GM19463 (cell line): ENCODE measurements at regions not wholly inside any gene's neighbourhood (a gene's known extent, or its start where the extent isn't known, plus 50 kb on each side); places are given as distances from the start of the nearest gene placed in this dataset.

Experiments used
- ATAC-seq: cut with Tn5 transposase; IDR thresholded peaks from one replicate; pipeline ENCODE4 v1.9.1; 2021; ENCODE audit warnings: mild to moderate bottlenecking, moderate library complexity; ENCODE audit not compliant: unreplicated experiment

DNA sequence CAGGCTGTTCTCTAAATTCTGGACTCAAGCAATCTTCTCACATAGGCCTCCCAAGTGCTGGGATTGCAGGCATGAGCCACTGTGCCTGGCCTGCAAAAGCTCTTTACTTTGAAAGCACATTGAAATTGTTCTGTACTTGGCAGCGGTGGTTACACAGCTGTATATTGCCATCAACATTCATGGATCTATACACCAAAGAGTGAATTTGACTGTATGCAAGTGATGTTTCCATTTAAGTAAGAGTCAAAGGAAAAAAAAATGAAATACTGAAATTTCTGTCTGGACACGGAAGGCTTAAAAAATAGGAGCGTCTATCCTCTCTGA is 450.6 kb upstream of the PSMD7 start:
- no peak for ATAC-seq

DNA sequence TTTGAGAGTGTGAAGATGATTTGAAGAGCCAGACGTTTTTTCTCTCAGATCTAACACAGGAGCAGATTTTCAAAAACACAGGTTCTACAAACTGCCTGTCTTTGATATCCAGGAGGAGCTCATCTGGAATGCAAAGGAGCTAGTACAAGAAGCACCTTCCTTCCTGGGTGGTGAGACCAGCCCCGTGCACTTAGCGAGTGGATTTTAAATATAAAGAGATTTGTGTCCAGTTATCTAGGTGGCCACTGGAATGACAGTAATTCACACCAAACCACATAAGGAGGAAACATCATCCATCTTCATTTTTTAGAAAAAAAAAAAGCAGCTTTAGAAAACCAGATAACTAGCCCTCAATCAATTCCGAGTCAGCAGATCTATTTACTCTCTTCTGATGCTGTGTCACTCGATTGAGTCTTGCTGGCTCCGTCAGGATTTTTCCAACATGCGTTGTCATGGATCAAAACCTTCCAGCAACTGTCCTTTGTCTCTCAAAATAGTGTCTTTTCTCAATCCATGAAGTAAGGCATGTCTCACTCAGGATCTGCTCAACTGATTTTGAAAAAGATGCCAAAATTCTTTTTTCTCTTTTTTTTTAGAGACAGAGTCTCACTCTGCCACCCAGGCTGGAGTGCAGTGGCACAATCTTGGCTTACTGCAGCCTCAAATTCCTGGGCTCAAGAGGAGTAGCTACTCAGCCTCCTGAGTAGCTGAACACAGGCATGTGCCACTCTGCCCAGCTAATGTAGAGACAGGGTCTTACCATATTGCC is 451.2 kb upstream of the PSMD7 start:
- no peak for ATAC-seq

DNA sequence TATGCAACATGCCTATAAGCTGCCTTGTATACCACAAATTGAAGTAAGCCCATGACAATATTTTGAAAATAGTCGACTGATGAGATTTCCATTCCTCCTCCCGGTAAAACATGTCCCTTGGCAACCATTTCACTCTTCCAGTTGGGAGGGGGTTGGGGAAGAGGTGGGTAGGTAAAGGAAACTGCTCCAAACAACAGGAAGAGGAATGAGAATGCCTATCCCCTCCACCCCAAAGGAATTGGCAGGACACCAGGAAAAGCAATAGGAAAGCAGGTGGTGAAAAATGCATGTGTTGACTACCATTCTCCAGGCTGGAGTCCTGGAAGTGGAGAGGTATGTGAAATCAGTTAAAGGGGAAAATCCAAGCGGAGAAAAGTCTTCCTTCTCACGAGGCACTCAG is 455.9 kb upstream of the PSMD7 start:
- ATAC-seq: no peak

DNA sequence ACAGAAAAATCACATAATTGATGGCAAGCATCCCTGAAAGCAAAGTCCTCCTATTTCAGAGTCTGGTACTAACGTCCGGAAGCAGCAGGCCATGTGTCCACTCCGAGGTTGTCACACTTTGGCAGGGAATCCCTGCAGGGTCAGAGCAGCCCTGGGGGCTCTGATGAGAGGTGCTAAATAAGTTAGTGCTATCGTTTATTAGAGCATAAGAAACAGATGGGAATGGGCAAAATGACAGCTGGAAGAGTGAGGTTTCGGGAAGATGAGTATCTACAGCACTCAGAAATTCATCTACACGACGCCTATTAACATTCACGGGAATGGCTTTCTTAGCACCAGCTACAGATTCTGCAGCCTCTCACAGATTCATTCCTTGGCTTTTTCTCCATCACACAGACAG is 465.4 kb upstream of the PSMD7 start:
- no peak for ATAC-seq

DNA sequence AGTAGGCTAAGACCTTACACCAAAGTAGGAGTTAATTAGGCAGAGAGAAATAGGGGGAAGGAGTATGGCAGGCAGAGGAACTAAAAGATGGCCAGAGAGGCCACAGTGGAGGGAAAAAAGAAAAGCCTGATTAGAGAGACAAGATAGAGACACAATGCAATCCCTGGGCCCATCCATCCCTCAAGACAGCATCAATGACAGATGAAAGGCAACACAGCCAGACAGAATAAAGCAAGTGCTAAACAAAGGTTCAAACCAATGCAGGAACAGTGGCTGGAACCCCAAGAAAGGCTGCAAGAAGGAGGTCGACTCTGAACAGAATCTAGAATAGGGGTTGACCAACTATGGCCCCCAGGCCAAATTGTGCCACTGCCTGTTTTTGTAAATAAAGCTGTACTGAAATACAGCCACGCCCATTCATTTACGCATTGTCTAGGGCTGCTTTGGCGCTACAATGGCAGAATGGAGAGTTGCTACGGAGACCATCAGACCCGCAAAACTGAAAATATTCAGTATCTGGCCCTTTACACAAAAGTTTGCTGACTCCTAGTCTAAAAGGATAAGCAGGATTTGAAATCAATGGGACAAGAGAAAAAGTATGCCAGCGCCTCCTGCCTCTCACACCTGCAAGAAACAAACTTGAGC is 473.3 kb upstream of the PSMD7 start:
- ATAC-seq: no peak

DNA sequence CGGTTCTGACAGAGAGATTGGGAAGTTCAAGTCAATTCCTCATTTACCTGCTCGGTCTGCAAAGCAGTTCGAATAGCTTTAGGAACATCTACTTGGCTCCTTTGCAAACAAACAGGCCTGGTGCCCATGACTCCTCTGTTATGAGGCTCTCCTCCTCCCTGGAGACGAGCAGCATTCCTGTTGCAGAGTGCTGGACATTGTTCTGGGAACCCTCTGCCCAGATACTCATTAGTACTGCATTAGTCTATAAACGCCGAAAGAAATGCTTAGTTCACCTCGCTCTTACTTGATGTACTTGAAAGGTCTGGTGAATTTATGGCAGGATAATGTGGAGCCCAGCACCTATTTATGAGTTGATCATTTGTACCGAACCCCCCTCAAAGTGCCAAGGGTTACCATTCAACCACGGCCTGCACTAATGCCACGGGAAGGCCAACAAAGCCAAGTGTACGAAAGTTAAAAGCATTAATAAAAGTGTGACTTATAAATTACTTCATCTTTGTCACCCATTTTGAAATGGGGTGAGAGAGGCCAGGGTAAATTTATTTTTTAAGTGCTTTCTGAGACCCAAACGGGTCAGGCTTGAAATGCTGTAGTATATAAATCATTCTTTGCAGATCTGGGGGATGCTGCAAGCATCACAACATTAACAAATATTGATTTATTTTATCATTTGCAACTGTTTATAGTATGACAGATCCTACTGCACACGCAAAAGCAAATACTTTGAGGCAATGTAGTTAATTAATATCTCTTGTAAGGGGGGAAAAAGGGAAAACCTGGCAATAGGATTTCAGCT is 478.9 kb upstream of the PSMD7 start:
- ATAC-seq: no peak

DNA sequence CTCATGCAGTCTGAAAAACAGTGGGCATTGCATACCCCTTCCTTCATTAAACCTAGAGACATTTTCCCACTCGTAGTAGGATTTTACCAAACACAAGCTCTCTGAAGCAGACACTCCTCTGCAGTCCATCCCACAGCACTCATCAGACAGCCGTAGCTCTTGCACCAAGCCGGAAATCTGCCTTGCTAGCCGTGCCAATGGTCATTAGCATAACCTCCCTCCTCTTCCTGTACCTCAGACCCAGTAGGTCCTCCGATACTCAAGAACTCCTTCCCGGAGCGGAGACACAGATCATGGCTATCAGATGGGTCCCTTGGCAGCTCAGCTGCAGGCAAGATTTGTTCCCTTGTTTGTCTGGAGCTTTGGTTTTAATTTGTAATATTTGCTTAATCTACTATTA is 483.1 kb upstream of the PSMD7 start:
- ATAC-seq: no peak

DNA sequence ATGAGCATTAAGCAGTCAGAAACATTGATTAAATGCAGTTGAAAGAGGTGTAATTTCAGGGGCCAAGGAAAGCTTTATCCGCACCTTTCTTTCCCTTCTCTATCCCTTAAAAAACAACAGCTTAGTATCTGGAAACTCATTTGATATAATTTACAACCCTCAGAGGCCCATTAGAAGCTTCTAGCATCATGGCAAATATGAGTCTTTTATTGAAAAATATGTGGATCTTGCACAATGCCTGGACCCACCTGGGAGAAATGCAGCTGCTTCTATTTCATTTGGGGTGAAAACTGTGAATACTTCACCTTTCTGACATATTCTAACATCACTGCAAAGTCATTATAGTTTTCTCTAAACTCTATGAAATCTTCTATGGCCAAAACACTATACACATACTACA is 492.2 kb upstream of the PSMD7 start:
- no peak for ATAC-seq

DNA sequence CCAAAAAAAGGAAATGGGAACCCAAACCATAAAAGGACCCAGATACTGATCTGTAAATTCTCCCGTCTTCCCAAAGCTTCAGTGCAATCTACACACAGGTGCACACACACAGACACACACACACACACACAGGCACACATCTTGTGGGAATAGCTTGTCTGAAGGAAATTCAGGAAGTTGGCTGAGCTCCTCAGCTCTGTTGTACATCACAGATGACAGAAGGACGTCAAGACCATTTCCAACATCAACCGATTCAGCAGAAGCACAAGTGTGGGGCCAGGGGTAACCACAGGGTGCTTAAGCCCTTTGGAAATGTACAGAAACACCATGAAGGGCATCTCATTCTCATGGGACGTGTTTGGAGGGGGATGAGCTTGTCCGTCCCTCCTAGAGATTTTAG is 498.1 kb upstream of the PSMD7 start:
- ATAC-seq: no peak

DNA sequence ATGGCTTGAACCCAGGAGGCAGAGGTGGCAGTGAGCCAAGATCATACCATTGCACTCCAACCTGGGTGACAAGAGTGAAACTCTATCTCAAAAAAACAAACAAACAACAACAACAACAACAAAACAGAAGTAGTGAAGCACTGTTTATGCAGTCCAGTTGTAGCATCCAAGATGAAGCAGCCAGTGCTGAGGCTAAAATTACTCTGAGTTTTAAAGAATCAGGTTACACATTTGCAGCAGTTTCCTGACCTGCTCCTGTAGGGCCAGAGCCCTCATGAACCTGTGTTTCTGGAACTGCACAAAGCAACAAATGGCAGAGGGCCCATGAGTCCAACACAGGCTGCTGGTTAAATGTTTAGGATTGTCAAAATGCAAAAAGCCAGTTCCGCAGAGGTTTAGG is 499.5 kb upstream of the PSMD7 start:
- ATAC-seq: no peak

DNA sequence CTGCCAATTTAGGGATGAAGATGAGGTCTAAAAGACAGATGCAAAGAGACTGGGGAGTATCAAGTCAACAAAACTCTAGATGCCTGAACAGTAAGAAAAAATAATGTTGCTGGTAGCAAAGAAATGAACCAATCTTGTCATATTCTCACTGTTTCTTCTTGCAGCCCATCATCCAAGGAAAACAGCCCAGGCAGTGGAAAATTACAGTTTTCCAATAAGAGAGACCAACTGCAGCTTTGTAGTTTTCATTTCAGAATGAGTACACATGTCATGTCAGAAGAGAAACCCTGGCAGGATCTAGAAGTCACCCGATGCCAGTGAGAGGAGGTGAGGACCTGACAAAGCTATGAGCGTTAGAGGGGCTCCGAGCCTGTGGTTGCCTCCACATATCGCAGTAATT is 500.4 kb upstream of the PSMD7 start:
- no peak for ATAC-seq

DNA sequence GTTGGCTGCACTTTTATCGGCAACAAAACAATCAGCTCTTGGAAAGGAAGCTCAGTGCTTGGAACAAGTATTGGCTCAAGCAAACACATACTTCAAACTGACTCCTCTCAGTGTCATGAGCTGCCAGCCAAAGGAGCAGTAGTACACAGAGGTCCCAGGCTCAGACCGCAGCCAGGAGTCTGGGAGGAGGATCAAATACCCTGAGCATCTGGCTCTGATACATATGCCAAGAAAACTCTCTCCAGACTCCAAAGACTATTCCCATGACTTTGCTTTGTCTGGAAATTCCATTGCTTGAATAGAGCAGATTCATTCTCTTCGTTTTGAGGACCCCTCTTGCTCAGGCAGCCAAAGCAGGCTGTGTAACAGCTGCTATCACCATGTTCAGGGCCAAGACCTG is 501.6 kb upstream of the PSMD7 start:
- no peak for ATAC-seq

DNA sequence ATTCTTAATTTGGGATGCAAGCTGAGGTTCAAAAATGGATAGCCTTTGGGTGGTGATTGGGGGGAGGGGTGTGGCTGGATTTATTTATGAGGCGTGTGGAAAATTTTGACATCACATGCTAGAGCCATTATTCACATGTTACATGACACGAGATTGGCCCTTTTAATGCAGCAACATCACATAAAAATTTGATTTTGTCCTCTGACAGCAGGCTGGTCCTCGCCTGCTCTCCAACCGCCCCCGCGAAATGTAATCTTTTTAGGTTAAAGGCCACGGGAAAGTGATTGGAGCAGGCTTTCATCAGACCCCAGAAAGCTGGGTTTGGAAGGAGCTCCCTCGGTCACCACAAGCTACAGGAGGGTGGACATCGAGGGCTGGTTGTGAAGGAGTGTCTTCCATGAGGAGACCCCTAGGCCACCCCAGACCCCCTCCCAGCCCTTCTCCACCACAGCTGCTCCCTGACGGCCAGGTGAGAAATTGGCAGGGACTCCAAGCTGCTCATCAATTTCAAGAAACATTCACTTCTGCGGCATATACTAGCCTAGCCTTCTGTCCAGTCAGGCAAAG is 502.7 kb upstream of the PSMD7 start:
- ATAC-seq: no peak

DNA sequence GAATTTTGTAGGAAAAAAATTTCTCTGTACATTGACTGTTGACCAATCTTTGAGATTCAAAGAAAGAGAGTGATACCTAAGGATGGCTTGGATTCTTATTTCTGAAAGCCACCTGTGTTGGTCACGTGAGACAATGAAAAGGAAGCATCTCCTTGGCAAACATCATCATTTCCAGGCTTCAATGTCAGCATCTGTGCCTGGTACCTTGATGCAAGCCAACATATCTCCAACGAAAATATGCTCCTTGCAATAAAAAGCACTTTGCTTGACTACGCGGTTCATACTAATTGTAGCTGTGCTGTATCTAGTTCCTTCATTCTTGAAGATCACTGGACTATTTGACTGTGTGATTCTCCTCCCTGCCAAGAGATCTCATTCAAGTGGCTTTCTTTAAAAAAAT is 503.4 kb upstream of the PSMD7 start:
- no peak for ATAC-seq

DNA sequence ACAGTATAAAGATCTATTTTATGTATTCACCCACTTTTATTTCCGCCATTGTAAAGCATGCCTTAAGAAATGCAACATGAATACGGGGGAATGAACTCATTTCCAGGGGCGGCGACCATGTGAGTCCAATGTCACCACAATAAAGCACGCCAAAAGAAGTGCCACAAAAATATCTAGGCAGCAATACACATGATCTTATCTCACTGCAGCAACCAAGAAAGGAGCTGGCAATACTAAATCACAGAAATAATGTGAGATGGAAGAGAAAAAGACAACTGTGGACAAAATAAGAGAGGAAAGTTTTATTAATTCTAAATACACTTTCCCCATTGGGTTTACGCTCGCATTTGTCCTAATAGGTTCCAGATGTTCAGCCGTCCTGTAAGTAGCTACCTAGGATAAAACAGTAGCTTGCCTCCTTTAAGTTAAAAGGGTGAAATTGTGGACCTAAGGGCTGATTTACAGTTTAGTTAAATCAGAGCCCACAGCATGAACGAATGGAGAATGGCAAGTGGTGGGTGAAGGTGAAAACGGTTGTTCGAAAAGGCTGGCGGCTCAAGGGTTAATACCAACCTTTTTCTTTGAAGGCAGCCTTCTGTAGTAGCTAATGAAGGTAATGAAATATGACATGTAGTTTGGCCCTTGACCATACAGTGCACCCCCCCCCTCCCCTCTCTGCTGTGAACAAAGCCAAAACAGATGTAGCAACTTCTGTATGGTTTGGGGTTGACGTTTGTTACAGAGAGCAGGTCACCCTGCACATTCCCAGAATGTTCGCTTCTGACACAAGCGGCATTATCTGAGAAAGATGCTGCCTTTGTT is 504.2 kb upstream of the PSMD7 start:
- no peak for ATAC-seq

DNA sequence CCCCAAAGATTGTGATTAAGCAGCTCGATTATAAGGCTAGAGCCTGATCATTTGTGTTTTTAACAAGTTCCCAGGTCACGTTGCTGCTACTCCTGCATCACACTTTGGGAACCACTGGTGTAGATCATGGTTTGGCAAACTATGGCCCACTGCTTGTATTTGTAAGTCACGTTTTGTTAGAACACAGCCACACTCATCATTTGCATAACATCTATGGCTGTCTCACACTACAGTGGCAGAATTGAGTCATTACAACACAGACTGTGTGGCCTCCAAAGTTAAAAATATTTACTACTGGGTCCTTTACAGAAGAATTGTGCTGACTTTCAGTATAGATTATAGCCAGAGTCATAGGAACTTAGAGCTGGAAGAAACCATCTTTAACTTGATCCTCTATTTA is 515.3 kb upstream of the PSMD7 start:
- ATAC-seq: no peak

DNA sequence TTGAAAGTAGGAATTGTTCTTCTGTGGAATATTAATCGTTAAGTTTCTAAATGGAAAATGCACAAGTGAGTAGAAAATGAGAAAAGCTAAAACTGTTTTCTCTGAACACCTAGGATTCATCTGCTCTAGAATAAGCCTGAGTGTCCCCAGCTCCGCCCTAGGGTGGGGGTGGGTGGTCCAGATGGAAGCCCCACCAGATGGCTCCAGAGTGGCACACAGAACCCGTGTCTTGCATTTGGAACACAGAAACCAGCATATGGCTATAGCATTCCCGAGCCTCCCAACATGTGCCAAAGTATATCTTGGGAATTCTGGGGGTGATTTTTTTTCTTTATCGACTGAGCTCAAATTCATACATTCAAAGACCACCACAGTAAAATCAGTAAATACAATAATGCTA is 517.7 kb upstream of the PSMD7 start:
- ATAC-seq: no peak

DNA sequence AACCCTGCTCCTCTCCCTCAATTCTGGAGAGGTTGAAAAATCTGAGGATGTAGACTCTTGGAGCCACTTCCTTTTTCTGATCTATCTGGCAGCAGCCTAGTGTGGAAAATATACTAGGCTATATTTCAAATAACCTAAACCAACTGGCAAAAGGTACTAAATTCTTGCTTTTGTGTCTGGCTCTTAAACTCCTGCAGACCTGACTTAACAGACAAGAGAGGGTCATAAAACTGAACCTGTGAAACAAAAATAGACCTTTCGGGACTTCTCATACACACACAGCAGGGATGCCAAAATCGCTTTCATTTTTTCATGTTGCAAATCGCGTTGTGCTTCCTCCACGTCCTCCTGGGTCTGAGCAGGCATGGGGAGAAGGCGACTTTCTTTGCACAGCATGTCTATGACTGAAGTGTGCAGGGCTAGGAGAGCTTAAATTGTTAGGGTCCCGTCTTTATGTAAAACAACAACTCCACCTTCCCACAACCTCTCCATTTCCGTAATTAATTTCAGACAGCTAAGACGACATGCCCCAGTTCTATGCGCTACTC is 520.7 kb upstream of the PSMD7 start:
- no peak for ATAC-seq

DNA sequence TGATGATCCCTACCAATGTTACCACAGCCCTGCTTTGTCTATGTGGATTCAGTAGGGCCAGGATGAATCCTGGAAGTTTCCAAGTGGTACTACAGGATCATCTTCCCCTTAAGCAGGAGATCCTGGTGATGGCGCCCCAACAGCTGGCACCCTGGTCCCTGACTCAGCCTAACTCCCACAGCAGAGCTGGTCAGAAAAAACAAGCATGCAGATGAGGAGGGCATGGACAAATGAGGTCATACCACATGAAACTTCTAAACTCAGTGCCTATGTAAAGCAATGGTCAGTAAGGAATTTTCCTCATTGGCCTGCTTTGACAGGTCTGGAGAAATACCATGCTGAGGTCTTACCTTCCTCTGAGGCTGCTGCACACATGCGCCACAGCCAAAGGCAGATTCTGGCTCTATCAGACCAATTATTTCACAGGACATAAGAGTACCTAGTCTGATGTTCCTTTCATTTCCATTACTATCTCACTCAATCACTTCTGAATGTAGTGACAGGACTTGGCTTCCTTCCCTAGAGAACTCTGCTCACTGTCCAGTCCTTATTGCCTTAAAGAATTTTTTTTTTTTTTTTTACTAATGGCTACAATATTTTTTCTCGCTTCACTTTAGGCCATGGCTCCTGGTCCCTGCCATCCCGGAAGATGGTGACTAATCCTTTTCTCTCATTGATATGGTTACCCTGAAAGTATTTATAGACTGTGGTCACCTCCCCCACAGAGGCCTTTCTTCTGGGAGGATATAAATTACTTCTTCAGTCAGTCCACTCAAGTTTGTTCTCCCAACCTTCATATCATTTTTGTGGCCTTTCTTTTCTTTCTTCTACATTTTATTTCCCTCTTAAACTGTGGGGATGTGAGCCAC is 525.2 kb upstream of the PSMD7 start:
- no peak for ATAC-seq

DNA sequence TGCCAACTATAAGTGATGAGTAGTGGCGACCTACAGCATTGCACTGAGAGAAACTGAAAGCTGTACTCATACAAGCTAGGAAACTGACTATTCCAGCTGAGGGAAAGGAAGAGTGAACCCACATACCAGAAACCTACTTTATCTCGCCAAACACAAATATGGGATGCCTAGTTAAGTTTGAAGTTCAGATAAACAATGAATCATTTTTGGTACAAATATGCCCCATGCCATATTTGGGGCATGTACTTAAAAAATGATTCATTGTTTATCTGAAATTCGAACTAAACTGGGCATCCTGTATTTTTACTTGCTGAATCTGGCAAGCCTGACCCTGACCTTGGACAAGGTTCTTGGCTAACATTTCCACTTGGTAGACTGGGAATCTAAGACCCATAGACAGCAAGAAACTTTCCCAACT is 527.8 kb upstream of the PSMD7 start:
- ATAC-seq: no peak
